NCI-H345 (cell line): ENCODE measurements at regions not wholly inside any gene's neighbourhood (a gene's known extent, or its start where the extent isn't known, plus 50 kb on each side); places are given as distances from the start of the nearest gene placed in this dataset.

Source experiments
- DNase-seq: peaks from one replicate; lab custom pipeline; 2025; lab: John Stamatoyannopoulos, UW

DNA sequence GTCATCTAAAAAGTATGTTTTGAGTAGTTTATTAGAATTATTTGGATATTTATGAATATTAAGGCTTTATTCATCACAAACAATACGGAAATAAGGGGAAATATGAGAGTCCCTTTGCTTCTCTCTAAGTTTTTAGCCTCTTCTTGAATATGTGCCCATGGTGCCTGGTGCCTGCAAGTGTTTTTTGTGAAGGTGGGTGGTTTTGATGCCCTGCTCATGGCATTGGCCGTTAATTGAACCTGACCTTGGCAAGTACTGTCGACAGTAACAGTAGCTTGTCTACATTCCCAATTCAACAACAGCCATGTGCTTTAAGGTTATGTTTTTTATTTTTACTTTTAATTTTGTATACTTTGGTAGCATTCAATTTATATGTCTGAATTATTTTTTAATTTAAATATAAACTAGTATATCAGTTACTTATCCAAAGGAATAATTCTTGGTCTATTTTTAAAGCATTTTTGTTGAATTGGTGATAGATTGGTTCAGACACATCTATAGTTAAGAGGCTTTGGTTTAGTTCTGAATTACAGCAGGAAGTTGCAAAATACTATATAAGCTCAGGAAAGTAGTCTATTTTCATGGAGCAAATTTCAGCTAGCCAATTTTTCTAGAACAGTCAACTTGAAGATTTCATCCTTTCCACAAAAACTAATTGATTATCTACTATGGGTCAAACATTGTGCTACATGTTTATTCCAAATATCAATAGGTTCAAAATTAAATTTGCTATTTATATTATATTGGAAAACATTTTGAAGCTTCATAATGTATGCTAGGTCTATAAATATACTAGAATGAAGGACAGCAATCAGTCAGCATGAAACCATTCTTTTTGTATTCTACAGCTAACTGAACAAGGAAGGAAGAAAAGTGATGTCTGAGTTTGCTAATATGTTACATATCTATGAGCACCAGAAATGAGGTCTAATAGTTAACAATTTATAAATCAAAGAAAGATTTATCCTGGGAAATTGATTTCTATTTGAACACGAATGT, 184.4 kb downstream of the MRPL39 start:
- DNase-seq: no peak

DNA sequence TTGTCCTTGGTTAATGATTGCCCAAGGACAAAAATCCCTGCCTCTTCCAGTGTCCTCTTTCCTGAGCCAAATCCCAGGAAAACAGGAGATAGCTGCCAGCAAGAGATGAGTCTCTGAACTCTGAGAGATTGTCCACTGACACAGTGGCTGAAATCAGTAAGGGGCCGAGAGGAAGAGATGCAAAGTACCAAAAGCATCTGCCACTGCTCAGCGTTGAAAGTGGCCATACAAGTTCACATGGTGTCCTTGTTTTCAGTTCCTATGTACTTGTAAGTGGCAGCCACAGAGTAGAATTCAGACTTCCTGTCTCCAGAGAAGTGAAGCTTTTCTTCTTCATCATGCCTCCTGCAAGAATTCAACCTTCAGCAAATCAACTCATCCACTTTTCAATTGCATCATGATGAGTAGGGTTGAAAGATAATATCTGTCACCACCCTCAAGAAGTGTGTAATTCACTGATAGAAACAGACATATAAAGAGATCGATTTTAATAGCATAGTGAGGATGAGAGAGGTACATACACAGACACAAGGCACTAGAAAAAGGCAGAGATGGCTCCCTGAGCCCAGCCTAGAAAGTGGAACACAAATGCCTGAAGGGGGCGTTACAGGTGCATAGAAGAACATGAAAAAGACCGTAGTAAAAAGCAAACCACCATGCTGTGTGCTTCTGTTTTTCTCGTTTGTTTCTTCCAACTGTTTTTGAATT, 185.8 kb downstream of the MRPL39 start:
- DNase-seq: no peak

DNA sequence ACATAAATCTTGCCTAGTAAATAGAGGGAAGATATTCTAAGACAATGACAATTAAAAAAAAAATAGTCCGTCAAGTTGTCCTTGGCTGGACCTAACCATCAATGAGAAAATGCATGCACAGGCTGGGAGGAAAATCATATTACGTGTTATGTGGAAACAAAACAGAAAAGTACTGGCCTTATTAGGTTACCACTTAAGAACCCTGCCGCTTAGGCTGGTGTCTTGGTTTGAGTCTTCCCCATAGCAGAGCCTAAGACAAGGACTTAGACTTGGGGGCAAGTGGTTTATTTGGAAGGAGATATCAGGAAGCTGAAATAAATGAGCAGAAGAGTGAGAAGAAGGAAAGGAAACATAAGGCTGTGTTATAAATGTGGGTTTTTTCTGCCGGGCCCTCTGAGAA, 186.4 kb downstream of the MRPL39 start:
- no peak for DNase-seq

DNA sequence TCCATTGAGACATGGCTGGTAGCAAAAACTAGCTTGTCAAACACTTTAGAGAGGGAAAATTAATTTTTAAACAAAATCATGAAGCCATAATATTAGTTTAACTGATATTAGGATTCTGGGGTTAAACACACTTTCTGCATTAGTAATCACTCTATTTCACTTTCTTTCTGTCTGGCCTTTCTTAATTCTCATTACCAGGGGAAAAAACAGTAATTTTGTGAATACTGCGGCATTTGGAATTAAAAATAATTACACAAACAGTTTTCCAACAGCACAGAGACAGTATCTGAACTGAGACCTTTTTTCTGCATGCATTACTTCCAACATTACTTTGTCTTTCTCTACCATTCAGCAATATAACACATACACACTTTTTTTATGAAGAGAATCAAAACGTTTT, 190.6 kb downstream of the MRPL39 start:
- no peak for DNase-seq

DNA sequence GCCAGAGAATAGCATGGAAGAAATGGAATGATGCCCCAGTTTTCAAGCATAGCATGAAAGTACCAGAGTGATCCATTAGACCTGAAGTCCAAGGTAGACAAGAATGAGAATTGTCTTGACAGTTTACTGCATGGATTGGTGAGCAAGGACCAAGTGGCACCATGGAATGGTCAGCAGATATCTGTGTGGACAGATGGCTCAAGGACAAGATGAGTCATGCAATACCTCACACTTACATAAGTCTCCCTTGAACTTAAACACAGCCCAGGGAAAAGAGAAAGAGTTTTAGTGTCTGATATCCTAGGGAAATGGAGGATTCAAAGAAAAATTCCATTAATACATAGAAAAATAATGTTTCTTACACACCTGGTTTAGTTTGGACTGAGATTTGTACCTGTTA, 195.2 kb downstream of the MRPL39 start:
- no peak for DNase-seq

DNA sequence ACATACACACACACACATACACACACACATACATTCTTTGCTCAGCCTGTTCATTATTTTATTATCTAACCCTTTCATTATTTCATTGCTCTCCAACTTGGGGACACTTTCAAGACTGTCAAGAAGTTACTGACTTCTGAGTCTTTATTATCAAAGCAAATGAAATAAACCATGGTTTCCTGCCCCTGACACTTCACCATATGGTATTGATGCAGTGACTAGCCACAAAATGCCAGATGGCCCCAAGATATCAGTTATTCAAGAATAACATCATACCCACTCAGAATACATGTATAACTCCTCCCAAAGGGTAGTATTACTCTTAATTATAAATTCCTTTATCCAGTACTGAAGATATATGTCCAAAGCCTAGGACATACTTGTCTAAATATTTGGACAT, 197.3 kb downstream of the MRPL39 start:
- no peak for DNase-seq

DNA sequence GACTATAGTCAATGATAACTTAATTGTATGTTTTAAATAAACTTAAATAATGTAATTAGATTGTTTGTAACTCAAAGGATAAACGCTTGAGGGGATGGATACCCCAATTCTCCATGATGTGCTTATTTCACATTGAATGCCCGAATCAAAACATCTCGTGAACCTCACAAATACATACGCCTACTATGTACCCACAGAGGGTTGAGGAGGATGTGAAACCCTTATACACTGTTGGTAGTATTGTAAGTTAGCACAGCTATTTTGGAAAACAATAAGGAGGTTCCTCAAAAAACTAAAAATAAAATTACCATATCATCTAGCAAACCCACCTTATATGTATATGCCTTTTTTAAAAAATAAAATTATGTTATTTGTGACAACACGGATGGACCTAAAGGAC, 198.6 kb downstream of the MRPL39 start:
- DNase-seq: no peak

DNA sequence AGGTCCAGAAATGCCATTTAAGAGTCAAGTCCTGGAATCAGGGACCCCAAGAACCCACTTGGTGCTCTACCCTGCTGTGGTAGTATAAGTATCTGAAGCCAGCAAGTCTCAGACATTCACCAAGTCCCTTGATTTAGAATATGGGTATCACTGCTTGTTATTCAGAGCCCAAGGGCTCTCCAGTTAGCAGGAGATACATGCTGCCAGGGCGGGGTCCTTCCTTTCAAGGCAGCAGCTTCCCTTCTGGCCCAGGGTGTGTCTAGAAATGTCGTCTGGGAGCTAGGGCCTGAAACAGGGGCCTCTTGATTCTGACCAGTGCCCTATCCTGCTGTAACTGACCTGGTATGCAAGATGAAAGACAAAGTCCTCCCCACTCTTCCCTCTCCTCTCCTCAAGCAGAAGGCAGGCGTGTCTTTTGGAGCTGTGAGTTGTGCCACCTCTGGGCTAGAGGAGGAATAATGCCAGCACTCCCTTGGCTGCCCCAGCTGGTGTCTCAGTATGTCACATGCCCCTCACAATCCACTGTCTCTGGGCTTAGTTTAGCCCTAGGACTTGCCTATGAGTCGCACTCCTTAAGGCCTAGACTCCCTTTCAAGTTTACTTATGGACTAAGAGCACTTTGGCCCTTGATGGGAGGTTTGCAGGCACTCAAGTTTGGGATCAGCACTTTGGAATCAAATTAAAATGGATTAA, 200.2 kb downstream of the MRPL39 start:
- DNase-seq: no peak

DNA sequence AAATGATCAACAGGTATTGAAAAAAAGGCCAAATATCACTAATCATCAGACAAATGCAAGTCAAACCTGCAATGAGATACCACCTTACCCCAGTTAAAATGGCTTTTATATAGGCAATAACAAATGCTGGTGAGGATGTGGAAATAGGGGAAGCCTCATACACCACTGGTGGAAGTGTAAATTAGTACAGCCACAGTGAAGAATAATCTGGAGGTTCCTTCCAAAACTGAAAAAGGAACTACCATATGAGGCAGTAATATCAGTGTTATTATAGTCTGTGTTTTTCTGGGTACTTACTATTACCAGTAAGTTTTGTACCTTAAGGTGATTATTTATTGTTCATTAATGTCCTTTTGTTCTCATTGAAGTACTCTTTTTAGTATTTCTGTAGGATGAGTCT, 201.3 kb downstream of the MRPL39 start:
- DNase-seq: no peak

DNA sequence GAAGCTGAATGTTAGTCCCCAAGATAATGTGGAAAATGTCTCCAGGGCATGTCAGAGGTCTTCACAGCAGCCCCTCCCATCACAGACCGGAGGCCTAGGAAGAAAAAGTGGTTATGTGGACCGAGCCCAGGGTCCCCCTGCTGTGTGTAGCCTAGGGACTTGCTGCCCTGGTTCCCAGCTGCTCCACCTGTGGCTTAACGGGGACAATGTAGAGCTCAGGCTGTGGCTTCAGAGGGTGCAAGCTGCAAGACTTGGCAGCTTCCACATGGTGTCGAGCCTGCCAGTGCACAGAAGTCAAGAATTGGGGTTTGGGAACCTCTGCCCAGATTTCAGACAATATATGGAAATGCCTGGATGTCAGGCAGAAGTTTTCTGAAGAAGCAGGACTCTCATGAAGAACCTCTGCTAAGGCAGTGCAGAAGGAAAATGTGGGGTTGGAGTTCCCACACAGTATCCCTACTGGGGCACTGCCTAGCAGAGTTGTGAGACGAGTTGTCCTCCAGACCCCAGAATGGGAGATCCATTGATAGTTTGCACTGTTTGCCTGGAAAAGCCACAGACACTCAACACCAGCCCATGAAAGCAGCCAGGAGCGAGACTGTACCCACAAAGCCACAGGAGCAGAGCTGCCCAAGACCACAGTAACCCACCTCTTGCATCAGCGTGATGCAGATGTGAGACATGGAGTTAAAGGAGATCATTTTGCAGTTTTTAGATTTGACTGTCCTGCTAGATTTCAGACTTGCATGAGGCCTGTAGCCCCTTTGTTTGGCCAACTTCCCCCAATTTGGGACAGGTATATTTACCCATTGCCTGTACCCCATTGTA, 204.9 kb downstream of the MRPL39 start:
- no peak for DNase-seq

DNA sequence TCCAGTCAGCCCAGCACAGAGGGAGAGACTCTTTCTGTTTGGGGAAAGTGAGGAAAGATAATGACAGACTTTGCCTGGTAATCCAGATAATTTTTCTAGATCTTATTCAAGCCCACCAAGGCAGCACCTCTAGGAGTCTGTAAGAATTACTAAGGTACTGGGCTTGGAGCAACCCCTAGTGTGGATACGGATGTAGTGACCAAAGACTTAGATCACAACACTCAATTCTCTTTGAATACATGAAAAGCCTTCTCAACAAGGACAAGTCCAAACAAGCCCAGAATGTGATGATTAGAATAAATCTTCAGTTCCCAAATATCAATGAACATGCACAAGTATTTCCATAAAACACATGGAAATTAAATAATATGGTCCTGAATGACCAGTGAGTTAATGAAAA, 206.9 kb downstream of the MRPL39 start:
- DNase-seq: no peak

DNA sequence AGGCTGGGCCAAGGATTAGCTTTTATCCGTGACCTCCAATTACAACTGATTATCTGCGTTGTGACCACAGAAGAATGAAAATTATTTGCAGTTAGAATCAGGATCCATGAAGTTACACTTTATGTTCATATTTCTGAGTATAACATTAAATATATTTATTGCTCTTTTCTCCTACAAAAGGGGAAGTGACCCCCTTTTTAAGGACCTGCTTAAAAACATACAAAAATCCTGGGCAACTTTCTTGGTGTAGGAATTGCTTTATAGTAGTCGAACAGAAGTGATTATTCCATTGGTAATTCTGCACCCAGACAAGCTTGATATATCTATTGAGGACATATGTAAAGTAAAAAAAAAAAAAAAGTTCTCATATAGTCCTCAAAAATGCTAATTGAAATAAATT, 208.7 kb downstream of the MRPL39 start:
- DNase-seq: no peak

DNA sequence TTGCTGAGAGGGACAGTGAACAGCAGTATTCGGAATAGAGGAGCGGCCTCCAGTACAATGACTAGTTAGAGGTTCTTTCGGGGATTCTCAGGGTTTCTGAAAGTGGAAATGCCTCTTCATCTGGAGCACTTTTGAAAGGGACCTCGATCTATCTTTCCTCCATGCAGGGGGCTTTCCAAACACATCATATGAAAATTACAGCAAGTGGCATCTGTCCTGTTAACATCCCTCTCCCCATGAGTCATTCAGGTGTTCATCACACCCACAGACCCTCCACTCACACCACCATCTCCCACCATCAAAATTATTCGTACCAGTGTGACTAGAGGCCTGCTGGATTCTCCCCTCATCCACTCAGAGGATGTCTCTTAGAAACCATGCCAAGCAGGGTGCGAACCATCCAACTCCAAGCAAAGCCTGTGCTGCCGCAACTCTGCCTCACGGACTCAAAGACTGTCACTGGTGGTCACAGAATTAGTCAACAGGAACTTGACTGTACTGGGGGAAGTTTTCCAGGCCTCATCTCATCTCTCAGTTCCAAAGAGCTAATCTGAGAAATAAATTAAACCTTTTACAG, 211.1 kb downstream of the MRPL39 start:
- DNase-seq: no peak

DNA sequence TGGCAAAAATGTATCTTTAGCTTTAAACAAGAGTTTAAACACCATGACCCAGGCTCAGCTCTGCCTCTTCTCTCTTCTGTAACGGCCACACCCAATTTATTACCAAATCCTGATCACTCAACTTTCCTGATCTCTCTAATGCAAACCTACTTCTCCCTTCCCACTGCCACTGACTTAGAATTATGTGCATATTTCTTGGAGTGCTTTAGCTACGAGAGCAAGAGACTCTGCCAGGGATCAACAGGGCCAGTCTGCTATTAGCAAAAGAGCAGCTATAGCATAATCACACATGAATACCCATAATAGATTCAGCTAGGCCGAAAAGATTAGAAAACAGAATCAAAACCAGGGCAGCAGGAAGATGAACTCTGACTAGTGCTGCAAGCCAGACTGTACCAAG, 215.5 kb downstream of the MRPL39 start:
- DNase-seq: no peak

DNA sequence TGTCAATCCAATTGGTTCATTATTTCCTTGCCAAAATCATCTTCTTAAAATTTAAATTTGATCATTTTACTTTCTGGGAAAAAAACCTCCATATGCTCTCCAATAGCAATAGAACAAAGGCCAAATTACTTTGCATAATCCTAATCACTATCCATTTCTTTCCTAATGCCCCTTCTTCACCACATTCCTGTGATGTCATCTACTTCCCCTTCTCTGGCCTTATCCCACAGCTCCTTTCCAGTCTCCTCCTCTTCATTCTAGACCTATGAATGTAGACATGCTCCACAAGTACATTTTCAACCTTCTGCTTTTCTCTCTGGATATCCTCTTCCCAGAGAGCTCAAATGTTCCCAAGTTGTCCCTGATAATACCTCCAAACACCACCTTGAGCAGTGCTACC, 216.6 kb downstream of the MRPL39 start:
- DNase-seq: no peak

DNA sequence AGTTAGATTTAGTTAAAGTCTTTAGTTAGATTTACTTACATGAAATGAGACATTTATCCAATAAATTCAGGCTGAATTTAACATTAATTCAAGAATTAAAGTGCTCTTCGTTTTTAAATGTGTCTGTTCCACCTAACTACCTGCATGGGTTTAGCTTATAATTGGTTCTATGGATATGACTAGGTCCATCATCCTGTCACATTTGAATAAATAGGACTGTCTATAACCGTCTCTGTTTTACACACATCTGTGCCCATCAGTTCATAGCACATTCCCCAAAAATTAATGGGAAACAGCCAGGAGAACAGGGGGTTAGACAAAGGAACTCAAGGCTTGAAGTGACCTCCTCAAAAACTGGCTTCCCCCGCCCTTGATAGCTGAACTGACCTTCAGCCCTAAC, 219.6 kb downstream of the MRPL39 start:
- DNase-seq: no peak

DNA sequence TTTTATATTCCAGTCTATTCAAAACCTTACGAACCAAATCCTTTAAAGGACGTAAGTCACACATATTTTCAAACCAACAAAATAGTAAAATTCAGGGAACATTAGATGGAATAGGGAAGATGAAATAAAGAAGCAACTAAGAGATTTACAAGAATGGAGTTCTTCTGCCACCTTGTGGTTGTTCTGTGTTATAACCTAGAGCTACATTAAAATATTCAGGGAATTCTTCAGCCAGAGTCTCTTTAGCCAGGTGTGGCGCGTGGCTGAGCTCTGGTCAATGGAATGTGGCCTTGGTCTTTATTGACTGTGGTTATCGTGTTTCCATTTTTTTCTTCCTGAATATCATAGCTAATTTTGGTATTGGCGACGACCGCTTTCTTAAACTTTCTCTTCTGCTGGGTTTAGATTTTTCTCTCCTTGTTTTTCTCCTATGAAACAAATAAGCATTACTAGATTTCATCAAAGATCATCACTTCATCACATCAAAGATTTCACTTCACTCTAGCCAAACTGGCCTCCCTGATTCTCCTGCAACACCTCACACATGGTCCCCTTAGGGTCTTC, 221.3 kb downstream of the MRPL39 start:
- DNase-seq: peak; percentile 40

DNA sequence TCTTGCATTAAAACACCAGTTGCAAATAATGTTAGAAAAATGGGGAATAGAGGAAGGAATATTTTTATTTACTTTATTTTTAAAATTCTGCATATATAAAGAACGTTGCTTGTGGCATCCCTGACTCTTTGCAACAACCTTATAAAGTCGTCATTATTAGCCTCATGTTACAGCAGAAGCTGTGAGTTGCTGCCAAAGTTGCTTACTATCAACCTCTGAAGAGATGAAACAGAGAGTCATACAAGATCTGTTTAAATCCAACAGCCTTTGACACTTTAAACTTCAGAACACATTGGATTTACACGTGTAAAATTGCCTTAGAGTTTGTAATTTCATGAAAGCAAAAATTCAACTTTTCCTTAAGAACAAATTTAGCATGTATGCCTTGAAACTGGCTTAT, 221.9 kb downstream of the MRPL39 start:
- no peak for DNase-seq

DNA sequence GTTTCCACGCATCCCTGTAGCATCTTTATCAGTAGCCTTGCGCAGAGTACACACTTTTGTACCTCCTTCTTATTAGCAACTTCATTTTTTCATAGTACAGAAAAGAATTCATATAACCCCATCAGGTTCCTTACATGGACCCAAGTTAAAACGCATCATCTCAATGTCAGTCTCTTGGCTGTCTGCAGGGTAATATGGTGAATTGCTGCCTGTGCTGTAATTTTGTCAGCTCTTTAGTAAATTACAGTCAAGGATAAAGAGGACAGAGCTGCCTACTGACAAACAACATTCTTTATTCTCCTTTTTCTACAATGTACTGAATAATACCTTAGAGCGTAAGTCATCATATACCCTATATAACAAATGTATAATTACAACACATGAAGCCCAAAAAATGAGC, 222.5 kb downstream of the MRPL39 start:
- no peak for DNase-seq

DNA sequence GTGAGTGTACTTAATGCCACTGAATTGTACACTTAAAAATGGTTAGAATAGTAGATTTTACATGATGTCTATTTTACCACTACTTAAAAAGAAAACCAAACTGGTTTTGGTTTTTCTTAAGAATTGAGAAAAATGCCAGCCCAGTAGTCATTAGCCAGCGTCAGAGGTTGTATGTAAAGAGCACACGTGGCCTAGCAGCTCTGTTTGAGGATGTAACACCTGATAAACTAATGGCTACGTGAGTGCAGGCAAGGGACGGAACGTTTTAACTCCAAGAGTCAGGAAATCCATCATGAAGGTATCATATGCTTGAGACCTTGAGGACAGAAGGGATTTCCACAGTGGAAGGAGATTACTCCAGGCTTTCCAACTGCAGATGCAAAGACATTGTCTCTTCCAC, 223.7 kb downstream of the MRPL39 start:
- DNase-seq: no peak

DNA sequence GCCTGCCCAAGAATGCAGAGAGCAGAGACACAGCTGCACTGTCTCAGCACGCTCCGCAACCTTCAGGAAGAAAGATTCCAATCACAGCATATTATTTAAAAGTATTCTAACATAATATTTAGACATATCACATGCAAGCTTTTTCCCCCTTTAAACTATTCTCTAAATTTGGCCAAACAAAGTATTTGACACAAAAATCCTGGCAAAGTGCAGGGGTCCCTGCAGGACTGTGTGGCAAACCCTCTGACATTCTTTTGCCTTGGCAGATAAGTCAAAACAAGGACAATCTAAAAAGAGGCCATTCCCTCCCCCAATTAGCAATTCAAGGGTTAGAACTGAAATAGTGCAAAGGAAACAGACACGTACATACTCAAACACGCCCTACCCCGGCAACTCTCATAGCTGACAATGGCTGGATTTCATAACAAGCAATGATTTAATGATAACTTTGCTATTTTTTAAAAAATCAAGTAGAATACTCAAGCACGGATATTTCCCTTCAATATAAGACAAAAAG, 225.3 kb downstream of the MRPL39 start:
- DNase-seq: no peak
